SK-N-SH treated with all-trans-retinoic acid at 6 μM for 48 hours (cell line): ENCODE measurements at regions not wholly inside any gene's neighbourhood (a gene's known extent, or its start where the extent isn't known, plus 50 kb on each side); places are given as distances from the start of the nearest gene placed in this dataset.

ENCODE experiments used
- ATAC-seq: fragments of 200-7000 bp; cut with Tn5 transposase; 3 replicates; pipeline ENCODE4 v1.9.1; 2020; ENCODE audit warnings: mild to moderate bottlenecking, moderate library complexity
- ARNTL ChIP-seq: fragments of 450-650 bp; formaldehyde crosslinking; IDR thresholded peaks from 2 replicates; pipeline ENCODE4 v1.5.0; 2020; ENCODE audit warnings: low read depth, mild to moderate bottlenecking, moderate library complexity, borderline replicate concordance
- BACH2 ChIP-seq: fragments of 250-450 bp; sonication (Bioruptor Pico); IDR thresholded peaks from 2 replicates; pipeline ENCODE4 v1.9.0; 2021; ENCODE audit warnings: mild to moderate bottlenecking, borderline replicate concordance
- CSDC2 ChIP-seq: fragments of 250-450 bp; sonication (Bioruptor Pico); IDR thresholded peaks from 2 replicates; pipeline ENCODE4 v1.5.0; 2020; ENCODE audit warnings: mild to moderate bottlenecking, moderate library complexity
- ESRRG ChIP-seq: fragments of 250-450 bp; sonication (Bioruptor Pico); IDR thresholded peaks from 2 replicates; pipeline ENCODE4 v1.6.1; 2021; ENCODE audit warnings: mild to moderate bottlenecking
- GLIS3 ChIP-seq: fragments of 250-450 bp; sonication (Bioruptor Pico); IDR thresholded peaks from 2 replicates; pipeline ENCODE4 v1.5.0; 2020; ENCODE audit warnings: mild to moderate bottlenecking, moderate library complexity
- ISL1 ChIP-seq: fragments of 250-450 bp; sonication (Bioruptor Pico); IDR thresholded peaks from 2 replicates; pipeline ENCODE4 v2.1.2; 2022; ENCODE audit warnings: mild to moderate bottlenecking, moderate library complexity
- OSR1 ChIP-seq: fragments of 250-450 bp; sonication (Bioruptor Pico); IDR thresholded peaks from 2 replicates; pipeline ENCODE4 v1.8.0; 2022; ENCODE audit warnings: moderate library complexity, mild to moderate bottlenecking, inconsistent platforms
- PPARA ChIP-seq: fragments of 250-450 bp; sonication (Bioruptor Pico); IDR thresholded peaks from 2 replicates; pipeline ENCODE4 v1.5.0; 2020; ENCODE audit warnings: mild to moderate bottlenecking, borderline replicate concordance
- RARB ChIP-seq: fragments of 250-450 bp; sonication (Bioruptor Pico); IDR thresholded peaks from 2 replicates; pipeline ENCODE4 v1.8.0; 2021; ENCODE audit warnings: mild to moderate bottlenecking, moderate library complexity
- SNAI2 ChIP-seq: fragments of 250-450 bp; sonication (Bioruptor Pico); IDR thresholded peaks from 2 replicates; pipeline ENCODE4 v1.5.0; 2020; ENCODE audit warnings: mild to moderate bottlenecking, moderate library complexity
- TCF4 ChIP-seq: fragments of 250-450 bp; sonication (Bioruptor Pico); IDR thresholded peaks from 2 replicates; pipeline ENCODE4 v1.8.0; 2021; ENCODE audit warnings: mild to moderate bottlenecking, moderate library complexity, borderline replicate concordance
- TOX ChIP-seq: fragments of 250-450 bp; sonication (Bioruptor Pico); IDR thresholded peaks from 2 replicates; pipeline ENCODE4 v1.8.0; 2021; ENCODE audit warnings: mild to moderate bottlenecking, moderate library complexity, borderline replicate concordance
- ZFP3 ChIP-seq: fragments of 250-450 bp; sonication (Bioruptor Pico); IDR thresholded peaks from 2 replicates; pipeline ENCODE4 v1.5.0; 2020; ENCODE audit warnings: mild to moderate bottlenecking, moderate library complexity
- ZFP30 ChIP-seq: fragments of 450-650 bp; formaldehyde crosslinking; IDR thresholded peaks from 2 replicates; pipeline ENCODE4 v1.5.0; 2022; ENCODE audit warnings: mild to moderate bottlenecking, moderate library complexity
- ZNF565 ChIP-seq: fragments of 450-650 bp; formaldehyde crosslinking; conservative IDR thresholded peaks from 2 replicates; pipeline ENCODE4 v1.5.0; 2020; ENCODE audit warnings: low read depth, mild to moderate bottlenecking, moderate library complexity
- ZNF70 ChIP-seq: fragments of 450-650 bp; formaldehyde crosslinking; IDR thresholded peaks from 2 replicates; pipeline ENCODE4 v1.5.0; 2020; ENCODE audit warnings: mild to moderate bottlenecking, moderate library complexity
- ZNF8 ChIP-seq: fragments of 450-650 bp; formaldehyde crosslinking; IDR thresholded peaks from 2 replicates; pipeline ENCODE4 v1.5.0; 2020; ENCODE audit warnings: mild to moderate bottlenecking, moderate library complexity
- TF ChIP-seq, protein P1 (sequence below): fragments of 250-450 bp; sonication (Bioruptor Pico); IDR thresholded peaks from 2 replicates; pipeline ENCODE4 v1.8.0; 2021; ENCODE audit warnings: low read depth, mild to moderate bottlenecking, moderate library complexity, borderline replicate concordance
- TF ChIP-seq, protein P2 (sequence below): fragments of 250-450 bp; sonication (Bioruptor Pico); IDR thresholded peaks from 2 replicates; pipeline ENCODE4 v1.5.1; 2020; ENCODE audit warnings: low read depth, mild to moderate bottlenecking, moderate library complexity
- TF ChIP-seq, protein P3 (sequence below): fragments of 250-450 bp; sonication (Bioruptor Pico); IDR thresholded peaks from 2 replicates; pipeline ENCODE4 v1.8.0; 2020; ENCODE audit warnings: mild to moderate bottlenecking, moderate library complexity, borderline replicate concordance
- TF ChIP-seq, protein P4 (sequence below): fragments of 250-450 bp; sonication (Bioruptor Pico); IDR thresholded peaks from 2 replicates; pipeline ENCODE4 v1.5.0; 2020; ENCODE audit warnings: mild to moderate bottlenecking, moderate library complexity

DNA sequence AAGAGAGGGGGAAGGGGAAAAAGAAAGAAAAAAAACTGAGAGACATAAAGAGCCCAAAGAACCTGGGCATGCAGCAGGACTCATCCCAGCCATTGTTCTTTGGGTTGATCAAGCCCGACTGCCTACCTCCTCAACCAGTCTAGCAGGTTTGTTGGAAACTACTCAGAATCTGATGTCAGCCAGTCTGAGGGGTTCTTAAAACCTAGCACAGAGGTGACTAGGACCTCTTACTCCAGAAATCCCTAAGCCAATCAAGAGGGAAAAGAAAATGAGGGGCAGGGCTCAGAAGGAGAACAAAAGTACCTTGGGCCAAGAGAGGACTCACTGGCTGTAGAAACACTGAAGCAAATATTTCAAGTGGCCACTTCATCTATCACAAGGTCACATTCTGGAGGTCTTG is 228.0 kb downstream of the AASDHPPT start:
- TF ChIP-seq CSDC2 (CRISPR knock-in tag), result no peak
- TF ChIP-seq, protein P1, sequence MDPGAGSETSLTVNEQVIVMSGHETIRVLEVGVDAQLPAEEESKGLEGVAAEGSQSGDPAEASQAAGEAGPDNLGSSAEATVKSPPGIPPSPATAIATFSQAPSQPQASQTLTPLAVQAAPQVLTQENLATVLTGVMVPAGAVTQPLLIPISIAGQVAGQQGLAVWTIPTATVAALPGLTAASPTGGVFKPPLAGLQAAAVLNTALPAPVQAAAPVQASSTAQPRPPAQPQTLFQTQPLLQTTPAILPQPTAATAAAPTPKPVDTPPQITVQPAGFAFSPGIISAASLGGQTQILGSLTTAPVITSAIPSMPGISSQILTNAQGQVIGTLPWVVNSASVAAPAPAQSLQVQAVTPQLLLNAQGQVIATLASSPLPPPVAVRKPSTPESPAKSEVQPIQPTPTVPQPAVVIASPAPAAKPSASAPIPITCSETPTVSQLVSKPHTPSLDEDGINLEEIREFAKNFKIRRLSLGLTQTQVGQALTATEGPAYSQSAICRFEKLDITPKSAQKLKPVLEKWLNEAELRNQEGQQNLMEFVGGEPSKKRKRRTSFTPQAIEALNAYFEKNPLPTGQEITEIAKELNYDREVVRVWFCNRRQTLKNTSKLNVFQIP (CRISPR knock-in tag), result no peak
- TF ChIP-seq, protein P2, sequence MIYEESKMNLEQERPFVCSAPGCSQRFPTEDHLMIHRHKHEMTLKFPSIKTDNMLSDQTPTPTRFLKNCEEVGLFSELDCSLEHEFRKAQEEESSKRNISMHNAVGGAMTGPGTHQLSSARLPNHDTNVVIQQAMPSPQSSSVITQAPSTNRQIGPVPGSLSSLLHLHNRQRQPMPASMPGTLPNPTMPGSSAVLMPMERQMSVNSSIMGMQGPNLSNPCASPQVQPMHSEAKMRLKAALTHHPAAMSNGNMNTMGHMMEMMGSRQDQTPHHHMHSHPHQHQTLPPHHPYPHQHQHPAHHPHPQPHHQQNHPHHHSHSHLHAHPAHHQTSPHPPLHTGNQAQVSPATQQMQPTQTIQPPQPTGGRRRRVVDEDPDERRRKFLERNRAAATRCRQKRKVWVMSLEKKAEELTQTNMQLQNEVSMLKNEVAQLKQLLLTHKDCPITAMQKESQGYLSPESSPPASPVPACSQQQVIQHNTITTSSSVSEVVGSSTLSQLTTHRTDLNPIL, result no peak
- no peak for TF ChIP-seq ZNF8 (CRISPR knock-in tag)
- ATAC-seq, result no peak

DNA sequence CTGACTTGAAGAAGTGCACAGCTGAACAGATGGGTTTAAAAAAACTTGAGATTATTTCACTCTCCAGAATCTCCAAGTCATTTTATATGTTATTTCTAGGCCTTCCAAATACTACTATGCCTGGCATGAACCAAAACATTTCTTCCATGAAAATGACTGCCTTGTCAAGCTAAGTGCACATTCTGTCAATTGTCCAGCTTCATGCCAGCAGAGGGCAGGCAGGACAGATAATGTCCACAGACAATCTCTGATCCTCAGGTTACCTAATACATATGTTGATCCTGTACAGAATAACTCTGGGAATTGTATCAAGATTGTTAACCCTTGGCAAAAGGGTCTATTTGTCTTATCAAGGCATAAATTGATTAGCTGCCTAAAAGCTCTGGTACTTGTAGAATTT is 229.5 kb downstream of the AASDHPPT start:
- ATAC-seq, result peak; percentile 67

DNA sequence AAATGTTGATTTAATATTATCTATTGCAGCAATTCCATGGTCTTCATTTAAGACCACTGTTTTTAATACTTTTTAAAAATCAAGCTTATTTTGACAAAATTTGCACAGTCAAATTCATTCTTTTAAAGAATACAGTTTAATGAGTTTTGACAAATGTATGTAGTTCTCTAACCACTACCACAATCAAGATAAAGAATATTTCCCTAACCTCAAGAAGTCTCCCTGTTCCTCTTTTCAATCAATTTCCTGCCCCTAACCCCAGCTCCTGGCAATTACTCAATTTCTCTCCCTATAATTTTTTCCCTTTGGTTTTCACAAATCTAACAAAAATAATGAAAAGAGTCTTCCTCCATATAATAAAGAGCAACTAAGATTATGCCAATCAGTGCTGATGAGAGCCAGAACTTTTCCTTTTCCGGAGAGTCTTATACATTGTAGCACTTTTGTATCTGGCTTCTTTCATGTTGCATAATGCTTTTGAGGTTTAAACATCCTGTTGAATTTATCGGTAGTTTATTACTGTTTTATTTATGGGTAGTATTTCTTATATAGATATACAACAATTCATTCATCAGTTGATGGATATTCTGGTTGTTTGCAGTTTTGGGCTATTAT is 231.7 kb downstream of the AASDHPPT start:
- ATAC-seq, result peak; percentile 61; the same call in 2 of the 3 replicates
- TF ChIP-seq ZNF70 (CRISPR knock-in tag) (no peak), ESRRG (CRISPR knock-in tag) (no peak), TCF4 (CRISPR knock-in tag) (no peak), TOX (no peak), PPARA (CRISPR knock-in tag) (no peak), BACH2 (CRISPR knock-in tag) (no peak), ZFP30 (no peak), ZNF565 (no peak), ZFP3 (CRISPR knock-in tag) (no peak)
- TF ChIP-seq, protein P3, sequence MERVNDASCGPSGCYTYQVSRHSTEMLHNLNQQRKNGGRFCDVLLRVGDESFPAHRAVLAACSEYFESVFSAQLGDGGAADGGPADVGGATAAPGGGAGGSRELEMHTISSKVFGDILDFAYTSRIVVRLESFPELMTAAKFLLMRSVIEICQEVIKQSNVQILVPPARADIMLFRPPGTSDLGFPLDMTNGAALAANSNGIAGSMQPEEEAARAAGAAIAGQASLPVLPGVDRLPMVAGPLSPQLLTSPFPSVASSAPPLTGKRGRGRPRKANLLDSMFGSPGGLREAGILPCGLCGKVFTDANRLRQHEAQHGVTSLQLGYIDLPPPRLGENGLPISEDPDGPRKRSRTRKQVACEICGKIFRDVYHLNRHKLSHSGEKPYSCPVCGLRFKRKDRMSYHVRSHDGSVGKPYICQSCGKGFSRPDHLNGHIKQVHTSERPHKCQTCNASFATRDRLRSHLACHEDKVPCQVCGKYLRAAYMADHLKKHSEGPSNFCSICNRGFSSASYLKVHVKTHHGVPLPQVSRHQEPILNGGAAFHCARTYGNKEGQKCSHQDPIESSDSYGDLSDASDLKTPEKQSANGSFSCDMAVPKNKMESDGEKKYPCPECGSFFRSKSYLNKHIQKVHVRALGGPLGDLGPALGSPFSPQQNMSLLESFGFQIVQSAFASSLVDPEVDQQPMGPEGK (CRISPR knock-in tag), result no peak

More for the DNA sequence above, 229.5 kb downstream of the AASDHPPT start:
- TF ChIP-seq RARB (CRISPR knock-in tag) (no peak), ISL1 (CRISPR knock-in tag) (no peak), OSR1 (CRISPR knock-in tag) (no peak), ZNF8 (CRISPR knock-in tag) (no peak), ZNF565 (no peak), SNAI2 (CRISPR knock-in tag) (no peak), CSDC2 (CRISPR knock-in tag) (no peak), ZFP30 (no peak), GLIS3 (CRISPR knock-in tag) (no peak), ARNTL (no peak), ZNF70 (CRISPR knock-in tag) (no peak), BACH2 (CRISPR knock-in tag) (no peak)
- TF ChIP-seq, protein P2, result no peak
- TF ChIP-seq, protein P4, sequence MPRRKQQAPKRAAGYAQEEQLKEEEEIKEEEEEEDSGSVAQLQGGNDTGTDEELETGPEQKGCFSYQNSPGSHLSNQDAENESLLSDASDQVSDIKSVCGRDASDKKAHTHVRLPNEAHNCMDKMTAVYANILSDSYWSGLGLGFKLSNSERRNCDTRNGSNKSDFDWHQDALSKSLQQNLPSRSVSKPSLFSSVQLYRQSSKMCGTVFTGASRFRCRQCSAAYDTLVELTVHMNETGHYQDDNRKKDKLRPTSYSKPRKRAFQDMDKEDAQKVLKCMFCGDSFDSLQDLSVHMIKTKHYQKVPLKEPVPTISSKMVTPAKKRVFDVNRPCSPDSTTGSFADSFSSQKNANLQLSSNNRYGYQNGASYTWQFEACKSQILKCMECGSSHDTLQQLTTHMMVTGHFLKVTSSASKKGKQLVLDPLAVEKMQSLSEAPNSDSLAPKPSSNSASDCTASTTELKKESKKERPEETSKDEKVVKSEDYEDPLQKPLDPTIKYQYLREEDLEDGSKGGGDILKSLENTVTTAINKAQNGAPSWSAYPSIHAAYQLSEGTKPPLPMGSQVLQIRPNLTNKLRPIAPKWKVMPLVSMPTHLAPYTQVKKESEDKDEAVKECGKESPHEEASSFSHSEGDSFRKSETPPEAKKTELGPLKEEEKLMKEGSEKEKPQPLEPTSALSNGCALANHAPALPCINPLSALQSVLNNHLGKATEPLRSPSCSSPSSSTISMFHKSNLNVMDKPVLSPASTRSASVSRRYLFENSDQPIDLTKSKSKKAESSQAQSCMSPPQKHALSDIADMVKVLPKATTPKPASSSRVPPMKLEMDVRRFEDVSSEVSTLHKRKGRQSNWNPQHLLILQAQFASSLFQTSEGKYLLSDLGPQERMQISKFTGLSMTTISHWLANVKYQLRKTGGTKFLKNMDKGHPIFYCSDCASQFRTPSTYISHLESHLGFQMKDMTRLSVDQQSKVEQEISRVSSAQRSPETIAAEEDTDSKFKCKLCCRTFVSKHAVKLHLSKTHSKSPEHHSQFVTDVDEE (CRISPR knock-in tag), result no peak
- TF ChIP-seq, protein P1 (CRISPR knock-in tag), result no peak
- TF ChIP-seq, protein P3 (CRISPR knock-in tag), result no peak
